Neural cell (in vitro differentiated cells): ENCODE measurements at regions not wholly inside any gene's neighbourhood (a gene's known extent, or its start where the extent isn't known, plus 50 kb on each side); places are given as distances from the start of the nearest gene placed in this dataset.

Experiments used
- CTCF ChIP-seq: fragments of 450-650 bp; IDR thresholded peaks from 2 replicates; pipeline ENCODE4 v1.5.1; 2014; ENCODE audit warnings: antibody characterized with exemption, mild to moderate bottlenecking, moderate library complexity; ENCODE audit not compliant: poor library complexity, severe bottlenecking
- EP300 ChIP-seq: fragments of 450-650 bp; conservative IDR thresholded peaks from 2 replicates; pipeline ENCODE4 v1.6.1; 2014; ENCODE audit warnings: antibody characterized with exemption, mild to moderate bottlenecking, moderate library complexity; ENCODE audit not compliant: poor library complexity, severe bottlenecking
- EZH2 ChIP-seq: fragments of 200-600, 300-800 bp; shearing (Covaris generic), sonication (generic); IDR thresholded peaks from 2 replicates; pipeline ENCODE4 v1.6.1; 2014; ENCODE audit warnings: antibody characterized with exemption, low read length, borderline replicate concordance, mild to moderate bottlenecking; ENCODE audit not compliant: insufficient read depth, poor library complexity, severe bottlenecking
- MXI1 ChIP-seq: fragments of 450-650 bp; conservative IDR thresholded peaks from 2 replicates; pipeline ENCODE4 v1.6.1; 2014; ENCODE audit warnings: antibody characterized with exemption, mild to moderate bottlenecking; ENCODE audit not compliant: poor library complexity, severe bottlenecking
- POLR2AphosphoS5 ChIP-seq: IDR thresholded peaks from 2 replicates; pipeline ENCODE4 v1.6.1; 2012
- RAD21 ChIP-seq: fragments of 450-650 bp; conservative IDR thresholded peaks from 2 replicates; pipeline ENCODE4 v1.6.1; 2014; ENCODE audit warnings: antibody characterized with exemption, mild to moderate bottlenecking, moderate library complexity
- REST ChIP-seq: IDR thresholded peaks from 2 replicates; pipeline ENCODE4 v1.6.1; 2012; ENCODE audit warnings: borderline replicate concordance
- TAF1 ChIP-seq: IDR thresholded peaks from 2 replicates; pipeline ENCODE4 v1.6.1; 2012; ENCODE audit warnings: low read depth

- TF ChIP-seq CTCF, result no peak
- no peak for TF ChIP-seq EZH2
- no peak for TF ChIP-seq TAF1
- TF ChIP-seq EP300, result no peak
- TF ChIP-seq MXI1, result no peak
- TF ChIP-seq POLR2AphosphoS5, result no peak
- TF ChIP-seq REST, result no peak
- no peak for TF ChIP-seq RAD21
Measured at GRCh38 chr5:155076379-155076778, 62.8 kb downstream of the KIF4B start.
